Duodenal mucosa (tissue), 2 donors: ENCODE measurements at regions not wholly inside any gene's neighbourhood (a gene's known extent, or its start where the extent isn't known, plus 50 kb on each side); places are given as distances from the start of the nearest gene placed in this dataset.

Experiments
- H3K27ac ChIP-seq: one replicate; pipeline ENCODE4 v1.7.0; 2013; ENCODE audit warnings: low read depth, low read length
- H3K27me3 ChIP-seq, 2 donors: one replicate each; pipeline ENCODE4 v1.7.0; 2013; ENCODE audit warnings: low read length in 2 of 2, control low read depth in 1 of 2; ENCODE audit not compliant: insufficient read depth in 2 of 2, control insufficient read depth in 1 of 2
- H3K36me3 ChIP-seq, 2 donors: one replicate each; pipeline ENCODE4 v1.7.0; 2013; ENCODE audit warnings: low read length in 2 of 2, control low read depth in 1 of 2; ENCODE audit not compliant: insufficient read depth in 2 of 2, control insufficient read depth in 1 of 2
- H3K4me1 ChIP-seq, 2 donors: one replicate each; pipeline ENCODE4 v1.7.0; 2013; ENCODE audit warnings: low read length in 2 of 2, control low read depth in 1 of 2; ENCODE audit not compliant: insufficient read depth in 2 of 2, control insufficient read depth in 1 of 2
- H3K4me3 ChIP-seq, 2 donors: one replicate each; pipeline ENCODE4 v1.7.0; 2013; ENCODE audit warnings: low read length in 2 of 2, low read depth in 1 of 2
- H3K9ac ChIP-seq, 2 donors: one replicate each; pipeline ENCODE4 v1.7.0; 2013; ENCODE audit warnings: low read length in 2 of 2, low read depth in 1 of 2
- H3K9me3 ChIP-seq, 2 donors: one replicate each; pipeline ENCODE4 v1.7.0; 2013; ENCODE audit warnings: low read length in 2 of 2, control low read depth in 1 of 2; ENCODE audit not compliant: control insufficient read depth in 1 of 2

- H3K9me3 ChIP-seq = no peaks in the 10 kb centered on the region
- H3K9ac ChIP-seq = no peak overlapping the region
- no peaks in the 10 kb centered on the region for H3K4me1 ChIP-seq
- no peaks in the 10 kb centered on the region for H3K36me3 ChIP-seq
- peaks cover 25 to 30% of the 10 kb centered on the region in 2 donors for H3K27me3 ChIP-seq
- no peak overlapping the region for H3K27ac ChIP-seq
- no peak overlapping the region for H3K4me3 ChIP-seq
These were observed 64.0 kb upstream of the CLDN14 start for GRCh38 chr21:36543924-36544323.

- Histone ChIP-seq H3K4me1 (no peaks in the 10 kb centered on the region), H3K27ac (no peak overlapping the region), H3K27me3 (peaks cover 24 to 30% of the 10 kb centered on the region in 2 donors), H3K4me3 (no peak overlapping the region), H3K9ac (no peak overlapping the region), H3K36me3 (no peaks in the 10 kb centered on the region), H3K9me3 (no peaks in the 10 kb centered on the region)
These were observed 64.6 kb upstream of the CLDN14 start for GRCh38 chr21:36544545-36544944.

GRCh38 chr21:36545776-36546511, 66.0 kb upstream of the CLDN14 start:
- no peaks in the 10 kb centered on the region for H3K9me3 ChIP-seq
- H3K27ac ChIP-seq = no peak overlapping the region
- peaks cover 18 to 24% of the 10 kb centered on the region in 2 donors for H3K27me3 ChIP-seq
- H3K4me1 ChIP-seq = no peaks in the 10 kb centered on the region
- no peak overlapping the region for H3K9ac ChIP-seq
- H3K36me3 ChIP-seq = no peaks in the 10 kb centered on the region
- H3K4me3 ChIP-seq = no peak overlapping the region

- H3K9ac ChIP-seq = no peak overlapping the region
- H3K4me1 ChIP-seq = no peaks in the 10 kb centered on the region
- H3K4me3 ChIP-seq = no peak overlapping the region
- H3K27ac ChIP-seq = no peak overlapping the region
- H3K36me3 ChIP-seq = no peaks in the 10 kb centered on the region
- peaks cover 10 to 12% of the 10 kb centered on the region in 2 donors for H3K27me3 ChIP-seq
- H3K9me3 ChIP-seq = no peaks in the 10 kb centered on the region
These were observed 67.5 kb upstream of the CLDN14 start for GRCh38 chr21:36547464-36547863.

- no peaks in the 10 kb centered on the region for H3K9me3 ChIP-seq
These were observed 68.9 kb upstream of the CLDN14 start for GRCh38 chr21:36548866-36549265.

GRCh38 chr21:36549470-36549869, 69.5 kb upstream of the CLDN14 start:
- Histone ChIP-seq H3K4me3 (no peak overlapping the region), H3K27me3 (peaks cover 0 to 2% of the 10 kb centered on the region in 2 donors), H3K9me3 (no peaks in the 10 kb centered on the region), H3K27ac (no peak overlapping the region), H3K36me3 (no peaks in the 10 kb centered on the region), H3K9ac (no peak overlapping the region), H3K4me1 (no peaks in the 10 kb centered on the region)

More at GRCh38 chr21:36548866-36549265, 68.9 kb upstream of the CLDN14 start:
- Histone ChIP-seq H3K9ac (no peak overlapping the region), H3K4me1 (no peaks in the 10 kb centered on the region), H3K36me3 (no peaks in the 10 kb centered on the region), H3K27me3 (peaks cover 0 to 8% of the 10 kb centered on the region in 2 donors), H3K4me3 (no peak overlapping the region), H3K27ac (no peak overlapping the region)

- Histone ChIP-seq H3K9me3 (no peaks in the 10 kb centered on the region), H3K9ac (no peak overlapping the region), H3K4me3 (no peak overlapping the region), H3K36me3 (no peaks in the 10 kb centered on the region), H3K27me3 (no peaks in the 10 kb centered on the region), H3K27ac (no peak overlapping the region), H3K4me1 (no peaks in the 10 kb centered on the region)
These were observed 70.8 kb upstream of the CLDN14 start for GRCh38 chr21:36550761-36551160.

- Histone ChIP-seq H3K4me3 (no peak overlapping the region), H3K27me3 (no peaks in the 10 kb centered on the region), H3K9ac (no peak overlapping the region), H3K9me3 (no peaks in the 10 kb centered on the region), H3K36me3 (no peaks in the 10 kb centered on the region), H3K27ac (no peak overlapping the region), H3K4me1 (no peaks in the 10 kb centered on the region)
These were observed 71.4 kb upstream of the CLDN14 start for GRCh38 chr21:36551321-36551720.

GRCh38 chr21:36551731-36552433, 72.0 kb upstream of the CLDN14 start:
- H3K27ac ChIP-seq = no peak overlapping the region
- H3K9me3 ChIP-seq = no peaks in the 10 kb centered on the region
- H3K9ac ChIP-seq = no peak overlapping the region
- no peaks in the 10 kb centered on the region for H3K27me3 ChIP-seq
- H3K4me3 ChIP-seq = no peak overlapping the region
- no peaks in the 10 kb centered on the region for H3K4me1 ChIP-seq
- no peaks in the 10 kb centered on the region for H3K36me3 ChIP-seq

GRCh38 chr21:36552434-36552785, 72.5 kb upstream of the CLDN14 start:
- H3K9me3 ChIP-seq = no peaks in the 10 kb centered on the region
- H3K9ac ChIP-seq = no peak overlapping the region
- no peaks in the 10 kb centered on the region for H3K27me3 ChIP-seq
- H3K4me3 ChIP-seq = no peak overlapping the region
- no peak overlapping the region for H3K27ac ChIP-seq
- no peaks in the 10 kb centered on the region for H3K4me1 ChIP-seq
- H3K36me3 ChIP-seq = no peaks in the 10 kb centered on the region
